ENCODE measurements at regions not wholly inside any gene's neighbourhood (a gene's known extent, or its start where the extent isn't known, plus 50 kb on each side); places are given as distances from the start of the nearest gene placed in this dataset.

DNA sequence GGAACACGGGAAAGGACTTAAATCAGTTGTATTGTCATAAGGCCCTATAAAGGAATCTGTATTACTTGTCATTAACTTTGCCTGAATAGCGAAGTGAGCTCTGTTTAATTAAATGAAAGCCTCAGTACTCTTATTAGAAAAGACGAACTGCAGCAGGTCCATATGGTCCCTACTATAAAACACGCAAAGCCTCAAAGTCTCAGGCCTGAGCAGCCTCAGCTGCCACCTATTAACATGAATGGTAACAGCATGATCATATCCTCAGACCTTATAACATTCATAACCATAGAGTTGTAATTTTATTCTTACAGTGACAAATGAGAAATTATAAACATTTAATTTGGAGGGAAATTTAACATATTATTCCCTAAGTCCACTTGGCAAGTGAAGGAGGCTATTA is 1113.7 kb upstream of the WWC1 start:
- Mint-ChIP-seq H3K36me3 (no peaks in the 10 kb centered on the region), H3K27ac (no peak overlapping the region), H3K4me1 (no peaks in the 10 kb centered on the region), H3K27me3 (ENCODE audit: low read depth in 2 of 2) (no peaks in the 10 kb centered on the region), H3K4me3 (no peak overlapping the region), H3K9me3 (peaks cover 18% of the 10 kb centered on the region in 2 donors)
- no peaks in the 10 kb centered on the region for H3K27me3 ChIP-seq (ENCODE audit: control insufficient read depth, insufficient read depth, low read length)
- no peak for DNase-seq
- no peak for ATAC-seq
- no peaks in the 10 kb centered on the region for H3K4me1 ChIP-seq (ENCODE audit: control insufficient read depth, insufficient read depth, low read length)
- no peak overlapping the region for H3K27ac ChIP-seq (ENCODE audit: low read length)
- H3K4me3 ChIP-seq (ENCODE audit: low read length): no peak overlapping the region
- TF ChIP-seq, protein P1, sequence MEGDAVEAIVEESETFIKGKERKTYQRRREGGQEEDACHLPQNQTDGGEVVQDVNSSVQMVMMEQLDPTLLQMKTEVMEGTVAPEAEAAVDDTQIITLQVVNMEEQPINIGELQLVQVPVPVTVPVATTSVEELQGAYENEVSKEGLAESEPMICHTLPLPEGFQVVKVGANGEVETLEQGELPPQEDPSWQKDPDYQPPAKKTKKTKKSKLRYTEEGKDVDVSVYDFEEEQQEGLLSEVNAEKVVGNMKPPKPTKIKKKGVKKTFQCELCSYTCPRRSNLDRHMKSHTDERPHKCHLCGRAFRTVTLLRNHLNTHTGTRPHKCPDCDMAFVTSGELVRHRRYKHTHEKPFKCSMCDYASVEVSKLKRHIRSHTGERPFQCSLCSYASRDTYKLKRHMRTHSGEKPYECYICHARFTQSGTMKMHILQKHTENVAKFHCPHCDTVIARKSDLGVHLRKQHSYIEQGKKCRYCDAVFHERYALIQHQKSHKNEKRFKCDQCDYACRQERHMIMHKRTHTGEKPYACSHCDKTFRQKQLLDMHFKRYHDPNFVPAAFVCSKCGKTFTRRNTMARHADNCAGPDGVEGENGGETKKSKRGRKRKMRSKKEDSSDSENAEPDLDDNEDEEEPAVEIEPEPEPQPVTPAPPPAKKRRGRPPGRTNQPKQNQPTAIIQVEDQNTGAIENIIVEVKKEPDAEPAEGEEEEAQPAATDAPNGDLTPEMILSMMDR (IDR thresholded peaks at IDR 0.05): no peak
- 83% methylated on average over 4 of the region's 4 CpGs for WGBS (ENCODE audit: insufficient coverage)
- intact Hi-C loops (cut with micrococcal nuclease): no loop called here
- H3K36me3 ChIP-seq (ENCODE audit: control insufficient read depth, insufficient read depth, low read length): no peaks in the 10 kb centered on the region
- H3K9me3 ChIP-seq (ENCODE audit: control insufficient read depth, insufficient read depth, low read length): peaks cover 5% of the 10 kb centered on the region

DNA sequence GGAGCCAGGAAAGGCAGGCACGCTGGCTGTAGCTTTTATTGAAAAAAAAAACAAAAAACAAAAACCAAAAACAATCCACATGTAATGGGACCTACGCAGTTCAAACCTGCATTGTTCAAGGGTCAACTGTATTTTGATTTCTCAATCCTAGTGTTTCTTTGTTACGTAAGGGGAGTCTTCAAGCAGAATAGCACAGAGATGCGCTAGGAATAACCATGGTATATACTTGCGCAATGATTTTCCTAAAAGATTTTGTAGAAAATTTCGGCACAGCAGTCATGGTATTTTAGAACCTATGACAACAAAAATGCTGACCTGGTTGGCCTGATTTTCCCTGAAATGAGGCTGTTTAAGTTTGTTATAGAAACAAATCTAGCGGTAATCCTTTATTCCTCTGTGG is 1110.5 kb upstream of the WWC1 start:
- intact Hi-C loops (cut with micrococcal nuclease): no loop called here
- no peaks in the 10 kb centered on the region for H3K4me1 ChIP-seq (ENCODE audit: control insufficient read depth, insufficient read depth, low read length)
- TF ChIP-seq, protein P1 (IDR thresholded peaks at IDR 0.05): no peak

DNA sequence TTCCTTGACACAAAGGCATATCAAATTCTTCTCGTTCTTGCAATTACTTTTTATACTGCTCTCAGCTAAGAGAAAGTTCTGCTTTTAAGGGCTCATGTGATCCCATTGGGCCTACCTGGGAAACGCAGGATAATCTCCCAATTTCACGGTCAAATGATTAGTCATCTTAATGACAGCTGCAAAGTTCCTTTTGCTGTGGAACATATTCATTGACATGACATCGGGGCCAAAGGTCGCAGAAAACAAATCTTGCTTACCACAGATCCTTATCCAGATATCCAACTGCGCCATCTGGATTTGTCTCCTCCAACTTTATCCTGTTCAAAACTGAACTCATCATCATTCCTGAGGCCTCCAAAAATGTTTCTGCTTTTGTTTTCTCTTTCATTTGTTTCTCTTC is 1085.6 kb upstream of the WWC1 start:
- Mint-ChIP-seq H3K4me1 (no peaks in the 10 kb centered on the region), H3K4me3 (no peak overlapping the region), H3K27me3 (ENCODE audit: low read depth in 2 of 2) (no peaks in the 10 kb centered on the region), H3K9me3 (peaks cover 18 to 29% of the 10 kb centered on the region in 2 donors), H3K27ac (no peak overlapping the region), H3K36me3 (no peaks in the 10 kb centered on the region)
- 88% methylated on average over 6 of the region's 6 CpGs for WGBS (ENCODE audit: insufficient coverage)
- H3K9me3 ChIP-seq (ENCODE audit: control insufficient read depth, insufficient read depth, low read length): no peaks in the 10 kb centered on the region
- H3K4me3 ChIP-seq (ENCODE audit: low read length): no peak overlapping the region
- no peak overlapping the region for H3K27ac ChIP-seq (ENCODE audit: low read length)
- no peaks in the 10 kb centered on the region for H3K36me3 ChIP-seq (ENCODE audit: control insufficient read depth, insufficient read depth, low read length)
- TF ChIP-seq, protein P1 (IDR thresholded peaks at IDR 0.05): no peak
- no peaks in the 10 kb centered on the region for H3K4me1 ChIP-seq (ENCODE audit: control insufficient read depth, insufficient read depth, low read length)
- no peak for ATAC-seq
- no peak for DNase-seq
- no peaks in the 10 kb centered on the region for H3K27me3 ChIP-seq (ENCODE audit: control insufficient read depth, insufficient read depth, low read length)
- intact Hi-C loops (cut with micrococcal nuclease): no loop called here

More for the DNA sequence above, 1110.5 kb upstream of the WWC1 start:
- Histone ChIP-seq H3K36me3 (ENCODE audit: control insufficient read depth, insufficient read depth, low read length) (no peaks in the 10 kb centered on the region), H3K9me3 (ENCODE audit: control insufficient read depth, insufficient read depth, low read length) (peaks cover 5% of the 10 kb centered on the region), H3K4me3 (ENCODE audit: low read length) (no peak overlapping the region), H3K27me3 (ENCODE audit: control insufficient read depth, insufficient read depth, low read length) (no peaks in the 10 kb centered on the region), H3K27ac (ENCODE audit: low read length) (no peak overlapping the region)
- H3K4me1 Mint-ChIP-seq: no peaks in the 10 kb centered on the region
- WGBS (ENCODE audit: insufficient coverage): 82% methylated on average over 6 of the region's 7 CpGs
- DNase-seq: no peak
- no peak for ATAC-seq
- H3K27ac Mint-ChIP-seq: no peak overlapping the region
- no peaks in the 10 kb centered on the region for H3K36me3 Mint-ChIP-seq
- H3K9me3 Mint-ChIP-seq: peaks cover 13 to 16% of the 10 kb centered on the region in 2 donors
- H3K27me3 Mint-ChIP-seq (ENCODE audit: low read depth in 2 of 2): no peaks in the 10 kb centered on the region
- no peak overlapping the region for H3K4me3 Mint-ChIP-seq

DNA sequence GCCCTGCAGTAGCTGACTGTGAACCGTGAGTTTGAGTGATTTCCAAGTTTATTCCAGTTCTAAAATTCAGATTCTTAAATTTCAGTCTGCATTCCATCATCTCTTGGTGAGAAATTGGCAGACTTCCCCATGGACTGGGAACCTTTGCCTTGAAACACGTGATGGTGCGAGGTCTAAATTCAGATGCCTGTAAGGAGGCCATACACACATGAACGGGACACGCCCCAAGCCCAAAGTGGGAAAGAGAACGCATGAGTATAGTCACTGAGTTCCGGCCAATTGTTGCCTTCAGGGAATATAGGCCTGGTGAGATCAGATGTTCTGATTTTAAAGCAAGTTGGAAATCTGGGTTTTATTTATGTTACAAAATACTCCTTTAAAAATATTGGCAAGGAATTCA is 1084.4 kb upstream of the WWC1 start:
- H3K27me3 ChIP-seq (ENCODE audit: control insufficient read depth, insufficient read depth, low read length): no peaks in the 10 kb centered on the region
- H3K4me3 ChIP-seq (ENCODE audit: low read length): no peak overlapping the region
- Mint-ChIP-seq H3K36me3 (no peaks in the 10 kb centered on the region), H3K9me3 (peaks cover 17 to 24% of the 10 kb centered on the region in 2 donors), H3K4me3 (no peak overlapping the region), H3K27ac (no peak overlapping the region), H3K4me1 (no peaks in the 10 kb centered on the region), H3K27me3 (ENCODE audit: low read depth in 2 of 2) (no peaks in the 10 kb centered on the region)
- no peak for ATAC-seq
- H3K9me3 ChIP-seq (ENCODE audit: control insufficient read depth, insufficient read depth, low read length): no peaks in the 10 kb centered on the region
- no peaks in the 10 kb centered on the region for H3K4me1 ChIP-seq (ENCODE audit: control insufficient read depth, insufficient read depth, low read length)
- intact Hi-C loops (cut with micrococcal nuclease): no loop called here
- TF ChIP-seq, protein P1 (IDR thresholded peaks at IDR 0.05): no peak
- WGBS (ENCODE audit: insufficient coverage): 96% methylated on average over 7 of the region's 7 CpGs
- no peak for DNase-seq
- H3K27ac ChIP-seq (ENCODE audit: low read length): no peak overlapping the region
- no peaks in the 10 kb centered on the region for H3K36me3 ChIP-seq (ENCODE audit: control insufficient read depth, insufficient read depth, low read length)

Data from natural killer cell (primary cell).